GM12878 (cell line): ENCODE measurements at regions not wholly inside any gene's neighbourhood (a gene's known extent, or its start where the extent isn't known, plus 50 kb on each side); places are given as distances from the start of the nearest gene placed in this dataset.

Experiments used
- ATAC-seq: fragments of 200-7000 bp; cut with Tn5 transposase; 3 replicates; pipeline ENCODE4 v1.9.1; 2020; ENCODE audit warnings: mild to moderate bottlenecking, moderate library complexity
- BruUV-seq: library from RNA; stranded (reverse); fragments of 400-500 nt; replicated peaks from 2 replicates; lab custom pipeline; 2021; lab: Mats Ljungman, UMichigan
- CTCF ChIA-PET: fragments of 300-600 bp; sonication (Branson Sonifier 250); formaldehyde crosslinking; extraction: SDS; loops from one replicate; lab custom pipeline; 2021; ENCODE audit warnings: inconsistent platforms; lab: Yijun Ruan, JAX
- POLR2A ChIA-PET: fragments of 350-600 bp; formaldehyde crosslinking; extraction: SDS; loops from one replicate; lab custom pipeline; 2021; ENCODE audit warnings: inconsistent platforms; lab: Charles Lee
- RAD21 ChIA-PET: fragments of 300-600 bp; sonication (Branson Sonifier 250); formaldehyde crosslinking; loops from one replicate; lab custom pipeline; 2023; ENCODE audit warnings: antibody characterized with exemption; ENCODE audit not compliant: unreplicated experiment; lab: Charles Lee
- SMC1A ChIA-PET: fragments of 300-600 bp; sonication (Branson Sonifier 250); formaldehyde crosslinking; loops from one replicate; lab custom pipeline; 2023; ENCODE audit not compliant: unreplicated experiment, uncharacterized antibody; lab: Charles Lee
- DNase-seq: peaks from one replicate; pipeline ENCODE4 v3.0.0-alpha.2; 2011; ENCODE audit warnings: low read depth, low spot score
- FAIRE-seq: peaks from 3 replicates; lab custom pipeline; 2011; peaks lifted over from hg19 to GRCh38; lab: Jason Lieb, UNC
- H2AFZ ChIP-seq: 2 replicates; pipeline ENCODE4 v1.6.0; 2011; ENCODE audit warnings: low read depth, low read length, control low read depth; ENCODE audit not compliant: control insufficient read depth
- H3K27ac ChIP-seq: 2 replicates; pipeline ENCODE4 v1.5.1; 2011; ENCODE audit warnings: control low read depth; ENCODE audit not compliant: control insufficient read depth, insufficient read depth
- H3K27me3 ChIP-seq, 2 experiments: replicated peaks in 1 of 2; 2 replicates each; pipeline versions ENCODE4 v1.6.0 to v1.6.1; 2011; ENCODE audit warnings: low read length in 1 of 2; ENCODE audit not compliant: control insufficient read depth in 2 of 2, insufficient read depth in 2 of 2
- H3K36me3 ChIP-seq, 2 experiments: 2 replicates each; pipeline ENCODE4 v1.5.1; 2011; ENCODE audit warnings: low read length in 1 of 2; ENCODE audit not compliant: control insufficient read depth in 2 of 2, insufficient read depth in 2 of 2
- H3K4me1 ChIP-seq: 2 replicates; pipeline ENCODE4 v1.6.1; 2011; ENCODE audit warnings: mild to moderate bottlenecking, low read length, moderate library complexity, mixed read lengths; ENCODE audit not compliant: control insufficient read depth, insufficient read depth
- H3K4me2 ChIP-seq: 2 replicates; pipeline ENCODE4 v1.6.0; 2011; ENCODE audit warnings: control low read depth; ENCODE audit not compliant: control insufficient read depth, insufficient read depth
- H3K4me3 ChIP-seq: fragments of 200-600 bp; sonication (generic); 2 replicates; pipeline ENCODE4 v1.5.1; 2016
- H3K79me2 ChIP-seq: 2 replicates; pipeline ENCODE4 v1.6.0; 2011; ENCODE audit warnings: low read length; ENCODE audit not compliant: control insufficient read depth, insufficient read depth
- H3K9ac ChIP-seq: 2 replicates; pipeline ENCODE4 v1.8.0; 2011; ENCODE audit warnings: low read length, control low read depth, mixed read lengths; ENCODE audit not compliant: control insufficient read depth, insufficient read depth
- H3K9me3 ChIP-seq: replicated peaks from 3 replicates; pipeline ENCODE4 v1.5.1; 2011; ENCODE audit warnings: mild to moderate bottlenecking, low read length; ENCODE audit not compliant: control insufficient read depth, insufficient read depth
- H4K20me1 ChIP-seq: 2 replicates; pipeline ENCODE4 v1.6.0; 2011; ENCODE audit not compliant: control insufficient read depth, insufficient read depth
- BRCA1 ChIP-seq: IDR thresholded peaks from 2 replicates; pipeline ENCODE4 v1.6.1; 2011; ENCODE audit warnings: low read depth, low read length, improper control_type of control experiment
- CEBPB ChIP-seq, 2 experiments: fragments of 150-350 bp in 1 of 2; IDR thresholded peaks; 2 replicates each; pipeline ENCODE4 v1.6.1; 2012 to 2014; ENCODE audit warnings: low read depth in 2 of 2, low read length in 2 of 2, borderline replicate concordance in 1 of 2, inconsistent platforms in 1 of 2
- CHD1 ChIP-seq: IDR thresholded peaks from 2 replicates; pipeline ENCODE4 v1.6.1; 2012; ENCODE audit warnings: low read depth, low read length, improper control_type of control experiment
- CREB1 ChIP-seq: IDR thresholded peaks from 2 replicates; pipeline ENCODE4 v1.6.1; 2012; ENCODE audit warnings: low read depth, mild to moderate bottlenecking, inconsistent platforms
- GATAD2B ChIP-seq: fragments of 450-650 bp; conservative IDR thresholded peaks from 2 replicates; pipeline ENCODE4 v1.6.1; 2017; ENCODE audit warnings: low read depth, mild to moderate bottlenecking, moderate library complexity
- RCOR1 ChIP-seq: conservative IDR thresholded peaks from 2 replicates; pipeline ENCODE4 v1.6.1; 2012; ENCODE audit warnings: low read depth, low read length, improper control_type of control experiment
- SPI1 ChIP-seq: IDR thresholded peaks from 2 replicates; pipeline ENCODE4 v1.6.1; 2011; ENCODE audit warnings: low read depth, mild to moderate bottlenecking, low read length, moderate library complexity, borderline replicate concordance; ENCODE audit not compliant: insufficient read depth
- SUPT20H ChIP-seq: IDR thresholded peaks from 2 replicates; pipeline ENCODE4 v1.6.1; 2011; ENCODE audit warnings: low read depth, mild to moderate bottlenecking, low read length, moderate library complexity, borderline replicate concordance; ENCODE audit not compliant: control insufficient read depth
- TARDBP ChIP-seq: IDR thresholded peaks from 2 replicates; pipeline ENCODE4 v1.6.1; 2016; ENCODE audit warnings: borderline replicate concordance
- TBL1XR1 ChIP-seq: IDR thresholded peaks from 2 replicates; pipeline ENCODE4 v1.6.1; 2012; ENCODE audit warnings: low read depth, low read length, improper control_type of control experiment
- WGBS: methylation state at CpG from one replicate; pipeline ENCODE4 v1.1.6; 2016; ENCODE audit warnings: low lambda C conversion rate; ENCODE audit not compliant: insufficient replicate concordance, insufficient coverage; ENCODE audit errors: missing lambda C conversion rate; 5-methylcytosine and 5-hydroxymethylcytosine counted together
- in situ Hi-C: fragments of 300-500 bp; cut with MboI; formaldehyde crosslinking; loops from 9 replicates; pipeline ENCODE4 v1.14.3; 2018; ENCODE audit warnings: mixed read lengths
- intact Hi-C: fragments of 100-400 bp; cut with micrococcal nuclease; formaldehyde crosslinking; loops from one replicate; pipeline ENCODE4 v1.14.2; 2022; ENCODE audit not compliant: unreplicated experiment
- TF ChIP-seq, protein P1 (sequence below): fragments of 450-650 bp; formaldehyde crosslinking; IDR thresholded peaks from 2 replicates; pipeline ENCODE4 v1.4.0; 2020; ENCODE audit warnings: mild to moderate bottlenecking, moderate library complexity
- TF ChIP-seq, protein P2 (sequence below): fragments of 450-650 bp; IDR thresholded peaks from 2 replicates; pipeline ENCODE4 v1.6.1; 2017; ENCODE audit warnings: mild to moderate bottlenecking, moderate library complexity

DNA sequence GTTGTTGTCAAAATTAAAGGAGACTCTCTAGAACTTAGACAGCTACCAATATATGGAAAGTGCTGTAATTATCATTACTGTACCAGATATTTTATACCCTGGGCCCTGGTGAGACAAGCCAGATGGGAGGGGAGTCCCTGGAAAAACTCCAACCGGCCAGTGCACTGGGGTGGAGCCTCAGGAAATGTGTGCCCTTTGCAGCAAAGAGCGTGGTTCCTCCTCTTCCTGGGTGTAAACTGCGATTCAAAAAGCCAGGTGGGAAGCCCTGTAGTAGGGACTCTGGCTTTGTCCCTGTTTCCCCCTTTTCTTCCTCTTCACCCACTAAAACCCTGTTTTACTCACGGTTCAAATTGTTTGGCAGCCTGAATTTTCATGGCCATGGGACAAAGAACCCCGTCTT, 812.3 kb downstream of the PLA2G4A start:
- ChIA-PET POLR2A (no interaction called here), SMC1A (no interaction called here), RAD21 (no interaction called here)
- Histone ChIP-seq H3K4me3 (no peak overlapping the region), H3K36me3 (no peaks in the 10 kb centered on the region), H2AFZ (no peak overlapping the region), H4K20me1 (no peaks in the 10 kb centered on the region), H3K9ac (no peak overlapping the region), H3K79me2 (no peaks in the 10 kb centered on the region), H3K27me3 (no peaks in the 10 kb centered on the region), H3K9me3 (no peaks in the 10 kb centered on the region; the same call in 2 of the 3 replicates), H3K4me1 (no peaks in the 10 kb centered on the region)
- DNase-seq: no peak
- BruUV-seq: no TSS peak
- in situ Hi-C loops: no loop called here
- ATAC-seq: no peak
- 19% methylated on average over 5 of the region's 5 CpGs for WGBS
- no peak for FAIRE-seq
- TF ChIP-seq GATAD2B: no peak
- TF ChIP-seq RCOR1: no peak
- no peak for TF ChIP-seq CHD1
- TF ChIP-seq BRCA1: no peak
- no peak for TF ChIP-seq TBL1XR1
- TF ChIP-seq, protein P1, sequence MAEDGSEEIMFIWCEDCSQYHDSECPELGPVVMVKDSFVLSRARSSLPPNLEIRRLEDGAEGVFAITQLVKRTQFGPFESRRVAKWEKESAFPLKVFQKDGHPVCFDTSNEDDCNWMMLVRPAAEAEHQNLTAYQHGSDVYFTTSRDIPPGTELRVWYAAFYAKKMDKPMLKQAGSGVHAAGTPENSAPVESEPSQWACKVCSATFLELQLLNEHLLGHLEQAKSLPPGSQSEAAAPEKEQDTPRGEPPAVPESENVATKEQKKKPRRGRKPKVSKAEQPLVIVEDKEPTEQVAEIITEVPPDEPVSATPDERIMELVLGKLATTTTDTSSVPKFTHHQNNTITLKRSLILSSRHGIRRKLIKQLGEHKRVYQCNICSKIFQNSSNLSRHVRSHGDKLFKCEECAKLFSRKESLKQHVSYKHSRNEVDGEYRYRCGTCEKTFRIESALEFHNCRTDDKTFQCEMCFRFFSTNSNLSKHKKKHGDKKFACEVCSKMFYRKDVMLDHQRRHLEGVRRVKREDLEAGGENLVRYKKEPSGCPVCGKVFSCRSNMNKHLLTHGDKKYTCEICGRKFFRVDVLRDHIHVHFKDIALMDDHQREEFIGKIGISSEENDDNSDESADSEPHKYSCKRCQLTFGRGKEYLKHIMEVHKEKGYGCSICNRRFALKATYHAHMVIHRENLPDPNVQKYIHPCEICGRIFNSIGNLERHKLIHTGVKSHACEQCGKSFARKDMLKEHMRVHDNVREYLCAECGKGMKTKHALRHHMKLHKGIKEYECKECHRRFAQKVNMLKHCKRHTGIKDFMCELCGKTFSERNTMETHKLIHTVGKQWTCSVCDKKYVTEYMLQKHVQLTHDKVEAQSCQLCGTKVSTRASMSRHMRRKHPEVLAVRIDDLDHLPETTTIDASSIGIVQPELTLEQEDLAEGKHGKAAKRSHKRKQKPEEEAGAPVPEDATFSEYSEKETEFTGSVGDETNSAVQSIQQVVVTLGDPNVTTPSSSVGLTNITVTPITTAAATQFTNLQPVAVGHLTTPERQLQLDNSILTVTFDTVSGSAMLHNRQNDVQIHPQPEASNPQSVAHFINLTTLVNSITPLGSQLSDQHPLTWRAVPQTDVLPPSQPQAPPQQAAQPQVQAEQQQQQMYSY: no peak
- TF ChIP-seq CREB1: no peak
- TF ChIP-seq TARDBP: no peak
- TF ChIP-seq, protein P2, sequence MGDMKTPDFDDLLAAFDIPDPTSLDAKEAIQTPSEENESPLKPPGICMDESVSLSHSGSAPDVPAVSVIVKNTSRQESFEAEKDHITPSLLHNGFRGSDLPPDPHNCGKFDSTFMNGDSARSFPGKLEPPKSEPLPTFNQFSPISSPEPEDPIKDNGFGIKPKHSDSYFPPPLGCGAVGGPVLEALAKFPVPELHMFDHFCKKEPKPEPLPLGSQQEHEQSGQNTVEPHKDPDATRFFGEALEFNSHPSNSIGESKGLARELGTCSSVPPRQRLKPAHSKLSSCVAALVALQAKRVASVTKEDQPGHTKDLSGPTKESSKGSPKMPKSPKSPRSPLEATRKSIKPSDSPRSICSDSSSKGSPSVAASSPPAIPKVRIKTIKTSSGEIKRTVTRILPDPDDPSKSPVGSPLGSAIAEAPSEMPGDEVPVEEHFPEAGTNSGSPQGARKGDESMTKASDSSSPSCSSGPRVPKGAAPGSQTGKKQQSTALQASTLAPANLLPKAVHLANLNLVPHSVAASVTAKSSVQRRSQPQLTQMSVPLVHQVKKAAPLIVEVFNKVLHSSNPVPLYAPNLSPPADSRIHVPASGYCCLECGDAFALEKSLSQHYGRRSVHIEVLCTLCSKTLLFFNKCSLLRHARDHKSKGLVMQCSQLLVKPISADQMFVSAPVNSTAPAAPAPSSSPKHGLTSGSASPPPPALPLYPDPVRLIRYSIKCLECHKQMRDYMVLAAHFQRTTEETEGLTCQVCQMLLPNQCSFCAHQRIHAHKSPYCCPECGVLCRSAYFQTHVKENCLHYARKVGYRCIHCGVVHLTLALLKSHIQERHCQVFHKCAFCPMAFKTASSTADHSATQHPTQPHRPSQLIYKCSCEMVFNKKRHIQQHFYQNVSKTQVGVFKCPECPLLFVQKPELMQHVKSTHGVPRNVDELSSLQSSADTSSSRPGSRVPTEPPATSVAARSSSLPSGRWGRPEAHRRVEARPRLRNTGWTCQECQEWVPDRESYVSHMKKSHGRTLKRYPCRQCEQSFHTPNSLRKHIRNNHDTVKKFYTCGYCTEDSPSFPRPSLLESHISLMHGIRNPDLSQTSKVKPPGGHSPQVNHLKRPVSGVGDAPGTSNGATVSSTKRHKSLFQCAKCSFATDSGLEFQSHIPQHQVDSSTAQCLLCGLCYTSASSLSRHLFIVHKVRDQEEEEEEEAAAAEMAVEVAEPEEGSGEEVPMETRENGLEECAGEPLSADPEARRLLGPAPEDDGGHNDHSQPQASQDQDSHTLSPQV: no peak
- TF ChIP-seq SUPT20H: no peak
- TF ChIP-seq SPI1: no peak
- no peak for TF ChIP-seq CEBPB (IDR thresholded peaks at IDR 0.05; ENCODE audit: borderline replicate concordance in 1 of 2, low read depth in 2 of 2, low read length in 2 of 2)
- TF ChIP-seq, all 136 proteins: peak for 0
- CTCF ChIA-PET: no interaction called here
- intact Hi-C loops: no loop called here
- Histone ChIP-seq H3K27ac (no peak overlapping the region), H3K4me2 (no peak overlapping the region)
